ENCODE measurements at regions not wholly inside any gene's neighbourhood (a gene's known extent, or its start where the extent isn't known, plus 50 kb on each side); places are given as distances from the start of the nearest gene placed in this dataset.

DNA sequence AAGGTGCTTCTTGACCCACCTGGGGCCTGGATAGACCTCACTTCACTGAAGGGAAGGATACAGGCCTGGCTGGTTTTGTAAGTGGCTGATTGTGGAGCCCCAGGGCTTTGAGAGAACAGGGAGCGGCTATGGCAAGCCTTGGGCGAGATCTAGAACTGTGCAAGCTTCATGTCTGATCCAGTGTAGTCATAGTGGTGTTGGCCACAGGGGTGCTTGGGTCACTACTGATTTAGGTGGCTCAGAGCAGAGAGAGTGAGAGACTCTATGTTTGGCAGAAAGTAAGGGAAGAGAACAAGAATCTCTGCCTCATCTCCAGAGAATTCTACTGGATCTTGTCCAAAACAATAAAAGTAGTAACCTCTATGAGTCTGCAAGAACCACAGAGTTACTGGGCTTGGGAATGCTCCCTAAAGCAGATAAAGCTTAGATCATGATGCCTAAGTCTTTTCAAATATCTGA, 394.2 kb upstream of the EPHA3 start (continued):
- TF ChIP-seq STAT1 (conservative IDR thresholded peaks at IDR 0.05) (no peak), ZNF24 (IDR thresholded peaks at IDR 0.05) (no peak), TCF7 (IDR thresholded peaks at IDR 0.05; ENCODE audit: borderline replicate concordance) (no peak), BRCA1 (IDR thresholded peaks at IDR 0.05; ENCODE audit: low read depth, low read length) (no peak), YBX1 (IDR thresholded peaks at IDR 0.05) (no peak), NRF1 (conservative IDR thresholded peaks at IDR 0.05; ENCODE audit: low read depth, low read length) (no peak), SMAD5 (IDR thresholded peaks at IDR 0.05; ENCODE audit: low read depth) (no peak), ATF2 (IDR thresholded peaks at IDR 0.05; ENCODE audit: low read length) (no peak)

DNA sequence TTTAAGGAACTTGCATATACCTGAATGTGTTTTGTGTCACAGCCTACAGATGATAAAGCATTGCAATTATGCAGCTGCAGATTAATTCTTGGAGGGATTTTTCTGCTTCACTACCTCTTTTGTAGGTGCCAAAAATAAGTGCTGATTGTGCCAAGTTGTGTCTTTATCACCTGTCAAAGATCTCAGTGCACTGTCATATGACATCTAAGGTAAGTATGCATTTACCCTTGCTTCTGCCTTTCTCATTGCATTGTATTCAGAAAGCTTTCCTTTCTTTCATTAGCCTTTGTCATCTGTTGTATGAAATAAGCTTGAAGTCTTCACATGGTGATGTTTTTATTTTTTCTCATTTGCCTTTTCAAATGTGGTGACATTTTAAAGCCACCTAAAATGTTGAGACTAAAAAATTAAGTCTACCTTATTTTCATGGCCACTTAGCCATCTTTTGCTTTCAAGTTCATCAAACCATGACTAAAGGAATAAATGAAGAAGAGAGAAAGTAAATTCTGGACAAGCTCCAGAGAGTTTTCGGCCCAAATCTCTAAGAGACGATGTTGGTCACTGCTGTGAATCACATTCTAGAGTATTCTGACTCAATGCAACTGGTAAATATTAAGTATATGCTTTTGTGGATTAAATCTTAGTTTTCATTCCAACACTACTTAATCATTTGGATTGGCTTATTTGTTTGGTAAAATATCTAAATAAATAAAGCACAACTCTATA, 381.8 kb upstream of the EPHA3 start:
- ChIA-PET RAD21 (ENCODE audit: unreplicated experiment) (no interaction called here), POLR2A (no interaction called here), CTCF (no interaction called here), SMC1A (ENCODE audit: uncharacterized antibody, unreplicated experiment) (no interaction called here)
- Histone ChIP-seq H3K79me2 (ENCODE audit: control insufficient read depth, insufficient read depth, low read length) (no peaks in the 10 kb centered on the region), H3K27ac (ENCODE audit: control insufficient read depth, insufficient read depth) (no peak overlapping the region), H3K27me3 (replicated peaks in 1 of 2; ENCODE audit: control insufficient read depth in 2 of 2, insufficient read depth in 2 of 2, low read length in 1 of 2) (no peaks in the 10 kb centered on the region), H3K9me3 (replicated peaks; ENCODE audit: control insufficient read depth, insufficient read depth, low read length) (no peaks in the 10 kb centered on the region), H4K20me1 (ENCODE audit: control insufficient read depth, insufficient read depth) (no peaks in the 10 kb centered on the region), H3K9ac (ENCODE audit: control insufficient read depth, insufficient read depth, low read length) (no peak overlapping the region), H2AFZ (ENCODE audit: control insufficient read depth, low read depth, low read length) (no peak overlapping the region), H3K4me3 (no peak overlapping the region), H3K4me2 (ENCODE audit: control insufficient read depth, insufficient read depth) (no peak overlapping the region), H3K36me3 (ENCODE audit: control insufficient read depth in 2 of 2, insufficient read depth in 2 of 2, low read length in 1 of 2) (no peaks in the 10 kb centered on the region), H3K4me1 (ENCODE audit: control insufficient read depth, insufficient read depth, low read length) (no peaks in the 10 kb centered on the region)
- no peak for DNase-seq (ENCODE audit: low read depth, low spot score)
- no peak for FAIRE-seq
- ATAC-seq: no peak
- intact Hi-C loops (cut with micrococcal nuclease; ENCODE audit: unreplicated experiment): no loop called here
- TF ChIP-seq NFIC (IDR thresholded peaks at IDR 0.05; ENCODE audit: low read depth, low read length) (no peak), USF1 (IDR thresholded peaks at IDR 0.05; ENCODE audit: borderline replicate concordance, extremely low read length, insufficient read depth, low read depth, low read length) (no peak), YY1 (IDR thresholded peaks at IDR 0.05; ENCODE audit: low read depth, low read length) (no peak), WRNIP1 (IDR thresholded peaks at IDR 0.05; ENCODE audit: borderline replicate concordance, low read depth, low read length) (no peak), NFXL1 (IDR thresholded peaks at IDR 0.05; ENCODE audit: borderline replicate concordance) (no peak)
- 3% methylated on average over 2 of the region's 2 CpGs for WGBS (ENCODE audit: insufficient coverage, insufficient replicate concordance, low lambda C conversion rate, missing lambda C conversion rate)
- in situ Hi-C loops (cut with MboI): no loop called here
- no TSS peak for BruUV-seq (replicated peaks)

Measured in GM12878 (cell line).